CD4-positive, alpha-beta T cell treated with Interleukin-17A for 4 hours (primary cell): ENCODE measurements at regions not wholly inside any gene's neighbourhood (a gene's known extent, or its start where the extent isn't known, plus 50 kb on each side); places are given as distances from the start of the nearest gene placed in this dataset.
"Not testable (repeated sequence)": the region's sequence is repeated elsewhere in the genome, so short reads cannot be mapped to it uniquely, and the experiment has no call there.

Source experiments
- DNase-seq: peaks from one replicate; pipeline ENCODE4 v3.0.0-alpha.2; 2020; ENCODE audit warnings: mixed read lengths

DNA sequence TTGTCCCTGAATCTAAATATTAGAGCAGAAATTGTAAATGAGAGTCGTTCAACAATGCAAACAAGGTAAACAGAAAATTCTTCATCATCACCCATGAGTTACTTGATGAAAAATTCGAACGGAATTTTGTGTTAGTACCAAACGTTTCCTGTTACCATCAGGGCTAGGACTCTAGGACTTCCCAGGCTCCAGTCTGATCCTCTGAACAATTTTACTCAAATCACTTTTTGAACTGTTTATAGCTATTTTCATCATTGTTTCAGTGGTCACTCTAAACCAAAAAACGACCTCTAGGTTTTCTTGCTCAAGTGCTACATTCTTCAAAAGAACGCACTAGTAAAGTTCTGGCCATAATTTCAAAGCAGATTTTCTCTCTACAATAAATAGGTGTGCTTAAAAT is 273.3 kb downstream of the MREG start:
- no peak for DNase-seq

DNA sequence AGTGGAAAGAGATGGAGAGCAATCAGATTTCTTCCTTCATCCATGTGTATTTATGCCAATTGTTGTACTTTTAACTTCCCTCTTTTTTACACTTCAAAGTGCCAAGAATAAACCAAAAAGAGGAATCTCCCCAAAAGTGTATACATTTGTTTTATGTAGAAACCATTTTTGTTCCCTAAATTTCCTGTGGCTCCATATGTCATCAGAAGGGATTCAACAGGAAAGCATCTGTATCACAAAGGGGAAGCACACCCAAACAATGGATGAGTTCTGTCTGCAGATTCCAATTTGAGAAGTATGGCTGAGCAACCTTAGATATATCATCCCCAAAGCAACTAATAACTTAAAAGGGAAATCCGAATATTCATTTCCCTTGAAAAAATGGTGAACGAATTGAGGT is 275.0 kb downstream of the MREG start:
- no peak for DNase-seq

DNA sequence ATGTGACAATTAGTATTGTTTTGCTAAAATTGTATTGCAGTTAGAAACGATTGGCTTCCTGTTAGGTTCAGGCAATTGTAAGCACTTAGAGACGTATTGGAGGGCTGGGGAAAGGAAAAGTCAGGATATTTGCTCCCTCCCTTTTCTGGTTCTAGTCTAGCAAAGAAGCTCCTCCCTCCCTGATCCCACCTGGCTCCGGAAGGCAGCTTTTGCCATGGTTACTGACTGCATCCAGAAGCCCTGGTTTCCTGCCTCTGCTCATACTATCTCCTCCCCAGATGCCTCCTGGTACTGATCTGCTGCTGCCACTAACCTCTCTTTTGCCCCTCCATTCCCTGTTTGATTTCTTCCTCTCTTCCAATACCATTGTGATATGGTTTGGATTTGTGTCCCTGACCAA is 275.9 kb downstream of the MREG start:
- no peak for DNase-seq

DNA sequence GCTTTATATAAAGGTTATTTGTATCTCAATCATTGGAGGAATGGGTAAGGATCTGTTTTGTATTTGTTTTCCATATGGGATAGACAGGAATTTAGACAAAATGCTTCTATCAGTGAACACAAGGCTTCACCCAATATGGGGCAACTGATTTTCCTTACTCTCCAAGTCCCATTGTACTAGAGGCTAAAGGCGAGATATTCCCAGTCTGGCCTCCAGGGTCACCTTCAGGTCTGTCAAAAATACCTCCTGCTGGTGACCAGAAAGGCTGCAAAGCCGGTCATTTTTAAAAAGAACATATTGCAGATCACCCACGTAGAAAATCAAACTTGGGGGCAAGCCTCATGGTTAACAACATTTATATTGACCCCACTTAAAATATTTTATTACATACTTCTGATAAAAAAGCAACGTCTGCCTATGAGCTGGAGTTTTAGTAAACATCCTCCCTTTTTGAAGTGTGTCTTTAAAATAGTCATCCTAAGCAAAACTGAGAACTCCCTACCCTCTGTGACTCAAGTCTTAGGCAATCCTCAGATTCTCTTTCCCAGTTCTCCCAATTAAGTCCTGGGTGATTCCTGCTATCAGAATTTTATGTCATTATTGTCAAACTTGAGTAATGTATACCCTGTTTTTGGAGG is 276.6 kb downstream of the MREG start:
- DNase-seq = no peak

DNA sequence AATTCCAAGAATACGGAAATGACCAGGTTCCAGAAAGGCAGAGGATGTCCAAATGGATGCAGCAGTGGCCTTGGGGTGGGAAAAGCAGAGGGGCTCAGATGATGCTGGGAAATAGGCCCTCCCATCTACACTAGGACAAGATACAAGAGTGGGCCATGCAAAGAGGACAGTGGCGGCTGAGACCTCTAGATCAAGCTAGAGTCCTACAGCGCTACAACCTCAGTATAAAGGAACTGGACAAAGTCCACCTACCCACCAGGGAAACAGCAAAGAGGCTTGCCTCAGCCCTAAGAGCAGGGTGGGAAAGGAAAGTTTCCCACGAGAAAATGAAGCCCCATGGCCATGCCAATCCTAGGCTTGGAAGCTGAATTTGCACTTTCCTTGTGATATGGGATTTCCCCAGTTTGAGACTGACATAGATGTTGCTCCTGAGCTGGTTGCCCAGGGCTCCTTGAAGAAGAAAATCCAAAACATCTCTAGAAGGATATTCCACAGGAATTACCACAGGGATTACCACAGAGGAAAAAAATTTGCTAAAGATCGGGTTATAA is 282.2 kb downstream of the MREG start:
- DNase-seq = no peak

DNA sequence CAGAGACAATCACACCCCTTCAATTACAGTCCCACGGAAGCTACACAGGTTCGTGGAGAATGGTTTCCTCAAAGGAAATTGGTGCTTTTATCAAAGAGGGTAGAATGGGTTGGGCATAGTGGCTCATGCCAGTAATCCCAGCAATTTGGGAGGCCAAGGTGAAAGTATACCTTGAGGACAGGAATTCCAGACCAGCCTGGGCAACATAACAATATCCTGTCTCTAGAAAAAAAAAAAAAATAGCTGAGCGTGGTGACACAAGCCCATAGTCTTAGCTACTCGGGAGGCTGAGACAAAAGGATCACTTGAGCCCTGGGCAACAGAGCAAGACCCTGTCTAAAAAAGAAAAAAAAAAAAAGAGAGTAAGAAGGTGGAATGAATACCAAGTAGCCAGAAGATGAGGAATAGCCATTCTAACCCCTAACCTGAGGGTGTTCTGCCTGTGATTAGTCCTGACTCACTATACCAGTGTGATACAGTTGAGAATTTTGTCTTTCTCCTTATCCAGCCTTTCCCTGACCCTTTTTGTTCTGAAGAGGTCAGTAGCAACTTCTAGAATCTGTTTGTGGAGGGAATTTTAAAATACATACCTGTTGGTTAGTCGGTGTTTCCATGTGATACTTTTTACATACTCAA is 283.2 kb downstream of the MREG start:
- no peak for DNase-seq

DNA sequence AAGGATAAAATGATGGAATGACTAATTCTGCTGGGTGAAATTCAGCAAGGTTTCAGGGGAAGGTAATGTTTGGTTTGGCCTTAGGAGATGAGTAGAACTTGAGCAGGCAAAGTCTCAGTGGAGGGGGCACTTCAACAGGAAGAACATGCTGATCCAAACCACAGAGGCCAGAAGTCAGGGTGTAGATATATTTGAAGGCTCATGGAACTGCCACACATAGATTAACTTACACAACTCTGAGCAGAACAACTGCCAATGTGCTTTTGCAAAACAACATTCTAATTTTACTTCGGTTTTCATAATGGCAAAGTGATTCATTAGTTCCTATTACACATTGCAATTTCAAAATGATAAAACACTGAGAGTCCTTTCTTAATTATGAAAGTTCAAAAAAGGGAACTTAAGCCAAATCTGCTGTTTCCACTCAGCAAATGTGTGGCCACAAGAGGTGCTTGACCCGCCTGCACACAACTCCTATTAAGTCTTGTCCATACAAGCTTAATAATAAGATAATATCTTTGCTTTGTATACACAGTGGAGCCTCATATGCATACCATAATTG is 284.8 kb downstream of the MREG start:
- no peak for DNase-seq

DNA sequence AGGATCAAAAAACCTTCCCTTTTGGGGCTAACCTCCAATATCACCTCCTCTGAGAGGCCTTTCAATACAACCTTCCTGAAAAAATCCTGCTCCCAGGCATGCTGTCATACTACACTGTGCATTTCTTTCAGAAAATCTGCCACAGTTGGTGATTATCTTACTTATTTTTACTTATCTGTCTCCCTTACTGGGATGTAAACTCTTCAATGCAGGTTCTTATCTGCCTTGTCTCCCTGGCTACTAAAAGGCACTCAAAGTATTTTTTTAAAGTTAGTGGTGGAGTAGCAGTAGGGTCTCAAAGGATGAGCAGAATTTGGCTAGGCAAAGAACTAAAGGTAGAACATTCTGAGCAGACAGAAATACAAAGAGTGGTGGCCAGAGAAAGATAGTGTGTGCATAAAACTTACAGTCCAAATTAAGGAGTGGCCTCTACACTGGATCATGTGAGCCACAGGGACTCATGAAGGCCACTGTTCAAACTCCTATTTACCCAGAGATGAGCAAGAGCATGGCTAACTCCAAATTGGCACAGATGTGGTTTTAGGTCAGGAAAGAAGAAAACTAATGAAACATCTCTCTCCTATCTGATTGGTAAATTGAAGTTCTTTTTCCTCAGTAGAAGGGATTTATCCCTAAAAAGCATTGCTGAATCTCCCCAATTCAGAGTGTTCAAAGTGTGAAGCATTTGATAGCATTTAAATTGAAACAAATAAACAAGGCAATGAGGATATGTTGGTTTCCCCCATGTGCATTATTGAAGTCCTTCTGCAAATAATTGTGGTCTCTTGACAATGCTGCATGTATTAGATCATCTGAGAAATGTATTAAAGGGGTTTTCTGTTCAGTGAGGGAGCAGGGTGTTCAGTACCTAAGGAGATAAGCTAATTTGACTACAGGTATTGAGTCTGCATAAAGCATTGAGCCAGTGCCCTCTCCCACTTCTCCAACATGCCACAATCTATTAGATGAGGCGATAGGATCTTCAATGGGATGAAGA is 285.5 kb downstream of the MREG start:
- DNase-seq = no peak

DNA sequence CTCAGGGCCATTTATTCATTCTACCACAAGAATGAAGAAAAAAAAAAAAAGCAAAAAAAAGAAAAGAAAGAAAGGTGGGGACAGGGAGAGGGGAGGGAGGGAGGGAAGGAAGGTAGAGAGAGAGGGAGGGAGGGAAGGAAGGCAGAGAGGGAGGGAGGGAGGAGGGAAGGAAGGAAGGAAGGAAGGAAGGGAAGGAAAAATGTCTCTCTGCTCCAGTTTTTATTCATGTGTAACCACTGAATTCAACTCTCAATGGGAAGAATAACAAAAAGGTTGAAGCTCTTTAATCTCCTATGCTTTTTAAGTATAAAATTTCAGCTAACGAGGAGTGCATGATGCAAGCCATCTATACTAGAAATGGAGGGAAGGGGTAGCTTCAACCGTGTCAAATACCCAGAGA is 287.3 kb downstream of the MREG start:
- no peak for DNase-seq

DNA sequence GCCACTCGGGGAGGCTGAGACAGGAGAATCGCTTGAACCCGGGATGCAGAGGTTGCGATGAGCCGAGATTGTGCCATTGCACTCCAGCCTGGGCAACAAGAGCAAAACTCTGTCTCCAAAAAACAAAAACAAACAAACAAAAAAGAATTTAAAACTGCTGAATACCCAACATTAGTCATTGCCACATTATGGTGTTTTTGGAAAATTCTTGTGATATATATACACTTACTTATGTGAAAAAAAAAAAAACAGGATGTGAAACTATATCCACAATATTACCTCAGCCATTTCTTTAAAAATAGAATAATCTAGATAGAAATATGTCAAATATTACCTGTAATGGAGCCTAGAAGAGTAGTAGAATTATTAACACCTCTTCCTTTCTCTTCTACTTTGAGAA is 288.3 kb upstream of the FN1 start:
- no peak for DNase-seq

DNA sequence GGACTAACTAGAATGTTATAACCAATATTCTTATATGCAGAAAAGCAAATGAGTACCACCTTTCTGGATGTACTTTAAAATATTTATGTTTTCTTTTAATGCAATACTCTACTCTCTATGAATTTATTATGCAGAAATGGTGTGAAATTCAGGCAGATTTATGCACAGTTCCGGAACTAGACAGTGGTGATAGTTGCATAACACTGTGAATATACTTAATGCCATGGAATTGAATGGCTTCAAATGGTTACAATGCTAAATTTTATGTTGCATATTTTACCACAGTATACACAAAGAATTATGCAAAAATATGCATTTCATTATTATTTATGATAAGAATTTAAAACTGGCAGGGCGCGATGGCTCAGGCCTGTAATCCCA is 287.8 kb upstream of the FN1 start:
- no peak for DNase-seq

DNA sequence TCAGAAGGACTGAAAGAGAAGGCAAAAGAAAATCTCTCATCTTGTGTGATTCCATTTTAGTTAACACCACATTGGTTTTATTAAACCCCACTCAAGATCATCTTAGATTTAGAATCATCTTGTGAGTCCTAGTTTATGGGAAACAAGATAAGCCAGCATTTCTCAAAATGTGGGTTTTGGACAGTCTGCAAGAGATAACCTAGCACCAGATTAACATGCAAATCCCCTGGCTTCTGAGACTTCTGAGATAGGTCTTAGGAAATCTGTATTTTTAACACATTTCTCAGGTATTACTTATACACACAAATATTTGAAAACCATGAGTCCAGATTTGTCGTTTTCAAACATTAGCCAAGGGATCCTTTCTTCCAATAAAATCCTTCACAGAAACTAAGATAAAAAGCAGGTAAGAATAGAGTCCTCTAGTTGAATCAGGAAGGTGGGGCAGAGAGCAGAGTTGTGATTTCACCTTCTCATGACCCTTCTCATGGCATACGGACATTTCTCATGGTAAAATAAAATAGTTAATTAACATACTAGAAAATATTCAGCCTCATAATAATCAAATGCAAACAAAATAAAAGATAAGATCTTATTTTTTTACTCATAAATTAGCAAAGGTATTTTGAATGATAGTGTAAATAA is 287.2 kb upstream of the FN1 start:
- DNase-seq = no peak

DNA sequence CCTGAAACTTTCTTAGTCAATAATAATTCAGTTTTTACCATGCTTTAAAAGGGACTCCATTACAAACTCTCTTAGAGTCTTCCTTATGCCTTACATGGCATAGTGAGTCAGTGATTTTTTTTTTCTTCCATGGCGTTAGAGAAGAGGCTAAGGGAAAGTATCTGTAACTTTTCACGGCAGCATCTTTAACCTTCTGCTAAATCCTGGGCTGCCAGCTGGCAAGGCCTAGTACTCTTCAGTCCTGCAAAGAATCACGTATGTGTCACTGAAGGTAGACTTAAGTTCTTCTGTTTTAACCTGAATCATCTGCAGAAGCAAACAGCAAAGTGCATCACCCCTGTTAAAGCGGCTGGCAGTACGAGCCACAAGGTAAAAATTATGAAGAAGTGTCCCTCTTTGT is 286.3 kb upstream of the FN1 start:
- DNase-seq = no peak

DNA sequence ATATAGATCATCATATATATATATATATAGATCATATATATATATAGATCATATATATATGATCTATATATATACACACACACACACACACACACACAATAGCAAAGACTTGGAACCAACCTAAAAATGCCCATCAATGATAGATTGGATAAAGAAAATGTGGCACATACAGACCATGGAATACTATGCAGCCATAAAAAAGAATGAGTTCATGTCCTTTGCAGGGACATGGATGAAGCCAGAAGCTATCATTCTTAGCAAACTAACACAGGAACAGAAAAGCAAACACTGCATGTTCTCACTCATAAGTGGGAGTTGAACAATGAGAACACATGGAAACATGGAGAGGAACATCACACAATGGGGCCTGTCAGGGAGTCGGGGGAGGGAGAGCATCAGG is 285.6 kb upstream of the FN1 start:
- not testable (repeated sequence) for DNase-seq

DNA sequence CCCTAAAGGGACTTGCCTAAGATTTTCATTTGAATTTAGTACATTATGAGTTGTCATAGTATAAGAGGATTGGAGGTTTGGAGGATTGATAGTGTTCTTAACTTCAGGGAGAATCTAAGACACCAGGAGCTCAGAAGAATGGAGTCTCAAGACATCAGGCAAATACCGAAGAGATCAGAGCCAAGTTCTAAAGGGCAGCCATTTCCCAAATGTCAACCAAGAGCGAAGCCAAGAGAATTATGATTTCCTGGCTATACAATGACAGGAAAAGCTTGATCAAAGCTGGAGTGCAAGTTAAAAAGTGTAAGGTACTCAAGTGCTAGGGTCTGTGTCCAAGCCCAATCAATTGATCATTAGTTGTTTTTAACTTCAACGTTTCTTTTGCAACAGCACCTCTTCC is 283.0 kb upstream of the FN1 start:
- no peak for DNase-seq

DNA sequence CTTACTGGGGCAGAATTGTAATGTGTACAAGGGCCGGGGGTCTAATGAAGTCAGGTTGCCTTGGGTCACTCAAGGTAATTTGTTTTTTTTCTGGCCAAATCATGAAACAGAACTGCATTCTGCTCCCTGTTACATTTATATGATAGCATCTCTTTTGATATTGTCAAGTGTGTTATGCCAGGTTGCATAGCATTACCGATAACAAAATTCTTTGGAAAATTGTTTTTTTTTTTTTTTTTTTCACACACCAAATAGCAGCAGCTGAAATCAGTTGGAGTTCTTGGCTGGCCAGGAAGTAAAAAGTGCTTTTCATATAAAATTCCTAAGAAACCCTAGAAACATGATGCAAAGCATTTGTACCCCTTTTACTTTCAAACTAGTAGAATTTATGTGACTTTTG is 282.6 kb upstream of the FN1 start:
- no peak for DNase-seq

DNA sequence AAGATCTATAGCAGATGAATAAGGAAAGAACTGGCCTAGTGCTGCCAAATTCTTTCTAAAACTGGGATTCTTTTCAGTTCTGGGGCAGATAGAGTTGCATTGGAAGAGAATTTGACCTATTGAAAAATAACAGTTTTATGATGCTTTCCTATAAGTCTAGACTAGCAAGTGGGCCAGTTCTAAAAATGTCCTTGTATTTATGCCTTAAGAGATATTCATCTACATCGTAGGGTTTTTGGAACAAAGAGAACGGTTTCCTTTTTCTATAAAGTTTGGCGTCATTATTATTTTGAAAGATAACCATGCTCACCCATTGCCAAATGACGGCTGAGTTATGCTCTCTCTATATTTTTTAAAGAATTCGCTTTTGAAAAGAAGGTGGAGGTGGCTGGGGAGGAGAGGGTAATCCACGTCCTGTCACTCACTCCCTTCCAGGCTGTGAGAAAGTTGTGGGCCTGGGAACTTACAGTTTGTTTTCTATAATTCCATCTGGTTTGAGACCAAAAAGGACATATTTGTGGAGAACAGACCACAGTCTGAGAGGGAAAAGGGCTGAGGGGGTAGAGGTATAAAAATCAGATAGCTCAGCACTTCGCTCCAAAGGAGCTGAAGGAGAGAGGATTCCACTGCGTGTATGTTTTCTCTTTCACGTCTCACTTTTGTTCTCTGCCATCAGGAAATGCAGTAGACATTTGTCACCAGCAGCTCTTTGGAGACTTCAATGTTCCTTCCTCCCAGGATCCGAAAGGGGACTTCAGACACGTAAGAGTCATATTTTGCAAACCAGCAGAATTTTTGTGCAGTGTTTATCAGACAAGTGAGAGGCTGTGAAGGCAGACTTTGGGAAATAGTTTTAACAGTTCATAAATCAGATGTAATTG is 281.9 kb upstream of the FN1 start:
- no peak for DNase-seq

DNA sequence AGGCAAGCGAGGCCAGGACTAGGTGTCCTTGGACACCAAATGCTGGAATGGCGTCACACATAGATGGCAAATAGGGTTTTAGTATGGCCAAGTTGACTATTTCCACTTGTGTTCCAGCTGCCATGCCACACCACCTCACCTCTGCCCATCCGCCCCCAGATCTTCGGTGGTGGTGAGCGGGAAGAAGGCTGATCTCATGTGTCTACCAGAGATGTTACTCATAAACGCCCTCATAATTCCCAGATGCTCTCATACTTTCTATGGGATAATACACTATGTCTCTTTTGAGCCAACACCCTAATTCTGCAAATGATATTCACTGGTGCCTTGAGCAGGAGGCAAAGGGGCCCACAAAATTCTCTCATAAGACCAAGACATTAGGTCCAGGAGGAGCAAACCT is 281.1 kb upstream of the FN1 start:
- DNase-seq = no peak

DNA sequence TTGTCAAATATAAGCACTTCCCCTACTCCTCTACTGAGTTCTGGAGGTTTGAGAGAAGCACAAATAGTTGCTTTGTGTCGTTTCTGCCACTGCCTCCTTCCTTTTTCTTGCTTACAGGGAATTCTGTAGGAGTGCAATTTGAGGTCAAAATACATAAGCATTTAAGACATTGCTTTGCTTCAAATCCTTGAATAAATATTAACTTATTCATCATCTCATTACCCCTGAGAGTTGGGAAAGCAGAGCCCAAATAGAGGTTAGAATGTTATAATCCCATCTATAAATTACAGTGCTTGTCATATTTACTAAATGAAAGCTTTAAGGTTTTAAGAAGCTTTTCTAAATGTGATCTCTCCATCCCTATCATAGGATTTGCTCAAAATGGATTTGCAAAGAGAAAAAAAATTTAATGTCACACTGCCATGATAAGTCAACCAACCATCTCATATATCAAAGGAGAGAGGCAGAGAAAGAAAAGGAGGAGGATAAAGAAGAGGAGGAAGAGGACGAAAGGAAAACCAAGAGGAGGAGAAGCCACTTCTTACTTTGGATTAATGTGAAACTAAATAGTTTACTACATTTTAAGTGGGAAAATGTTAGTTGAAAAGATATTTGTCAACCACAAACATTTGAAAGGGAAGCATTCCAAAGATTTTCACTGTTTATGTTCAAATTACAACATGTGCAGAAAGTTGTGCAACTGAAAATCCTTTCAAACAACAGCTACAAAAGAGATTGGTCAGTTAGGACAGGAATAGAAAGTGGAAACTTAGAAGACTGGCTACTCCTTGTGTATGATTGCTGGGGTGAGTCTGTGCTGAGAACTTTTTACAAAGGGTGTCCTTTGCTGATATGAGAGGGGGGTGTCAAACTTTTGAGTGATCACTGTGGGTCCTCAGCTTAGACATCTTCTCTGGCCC is 277.3 kb upstream of the FN1 start:
- no peak for DNase-seq

DNA sequence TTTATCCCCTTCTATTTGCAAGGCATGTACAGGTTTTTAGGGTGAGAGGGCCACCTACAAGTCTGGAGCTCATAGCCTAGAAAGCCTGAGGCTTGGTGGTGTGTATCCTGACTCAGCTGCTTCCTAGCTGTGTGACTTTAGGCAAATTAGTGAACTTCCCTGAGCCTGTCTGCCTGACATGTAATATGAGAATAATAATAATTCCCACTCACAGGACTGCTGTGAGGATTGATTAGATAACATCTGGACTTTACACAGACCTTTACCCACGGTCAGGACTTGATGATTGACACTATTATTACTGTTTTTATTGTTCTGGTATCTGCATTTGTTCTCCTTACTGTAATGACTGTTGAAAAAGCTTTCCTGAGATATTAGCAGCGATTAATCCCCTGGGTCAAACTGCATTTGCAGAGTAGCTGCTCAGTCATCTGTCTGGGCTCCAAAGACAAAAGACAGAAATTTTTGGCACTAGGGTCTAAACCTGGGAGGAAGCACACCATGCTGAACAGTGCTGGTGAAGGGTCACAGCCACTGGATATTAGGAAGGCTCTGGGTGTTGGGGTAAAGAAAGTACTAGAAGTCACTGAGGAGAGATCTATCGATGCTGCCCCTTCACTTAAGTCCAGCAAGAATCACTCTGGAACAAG is 276.5 kb upstream of the FN1 start:
- no peak for DNase-seq
